ENCODE measurements at regions not wholly inside any gene's neighbourhood (a gene's known extent, or its start where the extent isn't known, plus 50 kb on each side); places are given as distances from the start of the nearest gene placed in this dataset.

GRCh38 chr15:31178705-31179104, 77.2 kb upstream of the TRPM1 start:
- TF ChIP-seq POLR2AphosphoS5 (IDR thresholded peaks at IDR 0.05) (no peak), POLR2A (IDR thresholded peaks at IDR 0.05) (no peak), CTCF (IDR thresholded peaks at IDR 0.05) (no peak), EP300 (IDR thresholded peaks at IDR 0.05) (no peak)
